ENCODE measurements at regions not wholly inside any gene's neighbourhood (a gene's known extent, or its start where the extent isn't known, plus 50 kb on each side); places are given as distances from the start of the nearest gene placed in this dataset.

DNA sequence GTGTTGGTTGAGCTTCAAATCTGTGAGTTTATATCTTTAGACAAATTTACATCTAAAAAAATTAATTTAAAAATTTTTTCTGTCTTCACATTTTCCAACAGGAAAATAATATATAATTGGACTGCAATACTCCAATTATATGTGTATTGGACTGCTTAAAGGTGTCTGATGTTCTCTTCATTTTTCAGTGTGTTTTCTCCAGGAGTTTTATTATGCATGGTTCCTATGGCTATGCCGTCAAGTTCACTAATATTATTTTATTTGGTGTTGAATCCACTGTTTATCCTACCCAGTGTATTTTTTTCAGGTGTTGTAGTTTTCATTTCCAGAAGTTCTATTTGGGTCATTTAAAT is 62.1 kb upstream of the CTLA4 start:
- DNase-seq (ENCODE audit: low read depth, low spot score) (no peak), FAIRE-seq (no peak), ATAC-seq (no peak)
- ChIA-PET SMC1A (ENCODE audit: uncharacterized antibody, unreplicated experiment) (interaction anchor here (0.7 to 1.3 kb wide), 3 partner anchors 98 to 337 kb away, joined by 3 read pairs; no protein-coding TSS in a partner anchor), POLR2A (no interaction called here), RAD21 (ENCODE audit: unreplicated experiment) (no interaction called here), CTCF (interaction anchor here (1.2 kb wide), 1 partner anchor 9 kb away, joined by 3 read pairs; no protein-coding TSS in a partner anchor)
- Histone ChIP-seq H3K9me3 (replicated peaks; ENCODE audit: control insufficient read depth, insufficient read depth, low read length) (peaks cover 10% of the 10 kb centered on the region), H3K36me3 (ENCODE audit: control insufficient read depth in 2 of 2, insufficient read depth in 2 of 2, low read length in 1 of 2) (no peaks in the 10 kb centered on the region), H3K79me2 (ENCODE audit: control insufficient read depth, insufficient read depth, low read length) (no peaks in the 10 kb centered on the region), H3K4me3 (no peak overlapping the region), H2AFZ (ENCODE audit: control insufficient read depth, low read depth, low read length) (no peak overlapping the region), H3K27me3 (replicated peaks in 1 of 2; ENCODE audit: control insufficient read depth in 2 of 2, insufficient read depth in 2 of 2, low read length in 1 of 2) (peaks cover 0 to 2% of the 10 kb centered on the region in 2 experiments; a peak in 2 of 4 replicates), H3K4me1 (ENCODE audit: control insufficient read depth, insufficient read depth, low read length) (no peaks in the 10 kb centered on the region), H3K4me2 (ENCODE audit: control insufficient read depth, insufficient read depth) (no peak overlapping the region), H3K9ac (ENCODE audit: control insufficient read depth, insufficient read depth, low read length) (no peak overlapping the region), H3K27ac (ENCODE audit: control insufficient read depth, insufficient read depth) (no peak overlapping the region), H4K20me1 (ENCODE audit: control insufficient read depth, insufficient read depth) (no peaks in the 10 kb centered on the region)
- TF ChIP-seq RAD21 (IDR thresholded peaks at IDR 0.05; ENCODE audit: insufficient read depth, low read depth, low read length), result no peak
- no peak for TF ChIP-seq ETV6 (conservative IDR thresholded peaks at IDR 0.05 in 1 of 2, IDR thresholded peaks at IDR 0.05 in 1 of 2; ENCODE audit: borderline replicate concordance in 1 of 2, low read depth in 1 of 2)
- no peak for TF ChIP-seq CHD2 (IDR thresholded peaks at IDR 0.05; ENCODE audit: borderline replicate concordance, low read depth, low read length)
- TF ChIP-seq CHD1 (IDR thresholded peaks at IDR 0.05; ENCODE audit: low read depth, low read length), result no peak
- TF ChIP-seq, protein P1, sequence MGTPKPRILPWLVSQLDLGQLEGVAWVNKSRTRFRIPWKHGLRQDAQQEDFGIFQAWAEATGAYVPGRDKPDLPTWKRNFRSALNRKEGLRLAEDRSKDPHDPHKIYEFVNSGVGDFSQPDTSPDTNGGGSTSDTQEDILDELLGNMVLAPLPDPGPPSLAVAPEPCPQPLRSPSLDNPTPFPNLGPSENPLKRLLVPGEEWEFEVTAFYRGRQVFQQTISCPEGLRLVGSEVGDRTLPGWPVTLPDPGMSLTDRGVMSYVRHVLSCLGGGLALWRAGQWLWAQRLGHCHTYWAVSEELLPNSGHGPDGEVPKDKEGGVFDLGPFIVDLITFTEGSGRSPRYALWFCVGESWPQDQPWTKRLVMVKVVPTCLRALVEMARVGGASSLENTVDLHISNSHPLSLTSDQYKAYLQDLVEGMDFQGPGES (IDR thresholded peaks at IDR 0.05), result no peak
- no peak for TF ChIP-seq CREB1 (IDR thresholded peaks at IDR 0.05; ENCODE audit: low read depth)
- TF ChIP-seq NR2C2 (IDR thresholded peaks at IDR 0.05; ENCODE audit: borderline replicate concordance, control insufficient read depth, insufficient read length, low read depth), result no peak
- no peak for TF ChIP-seq YY1 (IDR thresholded peaks at IDR 0.05; ENCODE audit: low read depth, low read length)
- TF ChIP-seq PBX3 (IDR thresholded peaks at IDR 0.05; ENCODE audit: insufficient replicate concordance, low read depth, low read length), result no peak
- TF ChIP-seq ZNF207 (IDR thresholded peaks at IDR 0.05; ENCODE audit: borderline replicate concordance), result no peak
- TF ChIP-seq, protein P2, sequence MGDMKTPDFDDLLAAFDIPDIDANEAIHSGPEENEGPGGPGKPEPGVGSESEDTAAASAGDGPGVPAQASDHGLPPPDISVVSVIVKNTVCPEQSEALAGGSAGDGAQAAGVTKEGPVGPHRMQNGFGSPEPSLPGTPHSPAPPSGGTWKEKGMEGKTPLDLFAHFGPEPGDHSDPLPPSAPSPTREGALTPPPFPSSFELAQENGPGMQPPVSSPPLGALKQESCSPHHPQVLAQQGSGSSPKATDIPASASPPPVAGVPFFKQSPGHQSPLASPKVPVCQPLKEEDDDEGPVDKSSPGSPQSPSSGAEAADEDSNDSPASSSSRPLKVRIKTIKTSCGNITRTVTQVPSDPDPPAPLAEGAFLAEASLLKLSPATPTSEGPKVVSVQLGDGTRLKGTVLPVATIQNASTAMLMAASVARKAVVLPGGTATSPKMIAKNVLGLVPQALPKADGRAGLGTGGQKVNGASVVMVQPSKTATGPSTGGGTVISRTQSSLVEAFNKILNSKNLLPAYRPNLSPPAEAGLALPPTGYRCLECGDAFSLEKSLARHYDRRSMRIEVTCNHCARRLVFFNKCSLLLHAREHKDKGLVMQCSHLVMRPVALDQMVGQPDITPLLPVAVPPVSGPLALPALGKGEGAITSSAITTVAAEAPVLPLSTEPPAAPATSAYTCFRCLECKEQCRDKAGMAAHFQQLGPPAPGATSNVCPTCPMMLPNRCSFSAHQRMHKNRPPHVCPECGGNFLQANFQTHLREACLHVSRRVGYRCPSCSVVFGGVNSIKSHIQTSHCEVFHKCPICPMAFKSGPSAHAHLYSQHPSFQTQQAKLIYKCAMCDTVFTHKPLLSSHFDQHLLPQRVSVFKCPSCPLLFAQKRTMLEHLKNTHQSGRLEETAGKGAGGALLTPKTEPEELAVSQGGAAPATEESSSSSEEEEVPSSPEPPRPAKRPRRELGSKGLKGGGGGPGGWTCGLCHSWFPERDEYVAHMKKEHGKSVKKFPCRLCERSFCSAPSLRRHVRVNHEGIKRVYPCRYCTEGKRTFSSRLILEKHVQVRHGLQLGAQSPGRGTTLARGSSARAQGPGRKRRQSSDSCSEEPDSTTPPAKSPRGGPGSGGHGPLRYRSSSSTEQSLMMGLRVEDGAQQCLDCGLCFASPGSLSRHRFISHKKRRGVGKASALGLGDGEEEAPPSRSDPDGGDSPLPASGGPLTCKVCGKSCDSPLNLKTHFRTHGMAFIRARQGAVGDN (IDR thresholded peaks at IDR 0.05), result no peak
- no peak for TF ChIP-seq SRF (IDR thresholded peaks at IDR 0.05; ENCODE audit: low read depth in 2 of 2, low read length in 2 of 2)
- BruUV-seq (replicated peaks), result no TSS peak
- intact Hi-C loops (cut with micrococcal nuclease; ENCODE audit: unreplicated experiment), result no loop called here
- in situ Hi-C loops (cut with MboI), result loop anchor here (25.0 kb wide), 2 partner anchors 568 to 1218 kb away; partner anchors contain the start of gene CYP20A1
- WGBS (ENCODE audit: insufficient coverage, insufficient replicate concordance, low lambda C conversion rate, missing lambda C conversion rate), result 92% methylated on average over 1 of the region's 1 CpG
